ENCODE measurements at regions not wholly inside any gene's neighbourhood (a gene's known extent, or its start where the extent isn't known, plus 50 kb on each side); places are given as distances from the start of the nearest gene placed in this dataset.

- H3K4me3 ChIP-seq (replicated peaks; ENCODE audit: low read depth, low read length), result no peak overlapping the region
- TF ChIP-seq CTCF (IDR thresholded peaks at IDR 0.05; ENCODE audit: low read length, missing control alignments), result no peak
- DNase-seq (ENCODE audit: low read depth), result no peak
Measured at GRCh38 chr11:103547691-103548090, 438.5 kb downstream of the DYNC2H1 start.

DNA sequence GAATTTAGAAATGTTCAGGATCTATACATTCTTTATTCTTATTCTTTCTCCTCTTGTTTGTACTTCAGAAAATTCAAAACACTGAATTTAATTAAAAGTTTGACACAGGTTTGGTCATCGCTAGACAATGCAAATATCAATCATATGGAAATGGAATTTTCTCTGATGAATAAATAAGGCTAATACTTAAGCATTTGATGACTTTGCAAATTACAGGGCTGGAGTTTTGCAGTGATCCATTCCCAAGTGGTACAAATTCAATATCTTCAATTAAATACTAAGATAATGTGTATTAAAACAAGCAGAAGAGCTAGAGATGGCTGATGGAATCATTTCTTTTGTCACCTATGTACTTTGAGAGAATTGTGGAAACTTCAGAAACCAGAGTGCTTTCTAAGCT lies 439.6 kb downstream of the DYNC2H1 start:
- DNase-seq (ENCODE audit: low read depth), result no peak
- TF ChIP-seq CTCF (IDR thresholded peaks at IDR 0.05; ENCODE audit: low read length, missing control alignments), result no peak
- H3K4me3 ChIP-seq (replicated peaks; ENCODE audit: low read depth, low read length), result no peak overlapping the region

- DNase-seq (ENCODE audit: low read depth), result no peak
- H3K4me3 ChIP-seq (replicated peaks; ENCODE audit: low read depth, low read length), result no peak overlapping the region
- no peak for TF ChIP-seq CTCF (IDR thresholded peaks at IDR 0.05; ENCODE audit: low read length, missing control alignments)
Measured at GRCh38 chr11:103550811-103551210, 441.6 kb downstream of the DYNC2H1 start.

DNA sequence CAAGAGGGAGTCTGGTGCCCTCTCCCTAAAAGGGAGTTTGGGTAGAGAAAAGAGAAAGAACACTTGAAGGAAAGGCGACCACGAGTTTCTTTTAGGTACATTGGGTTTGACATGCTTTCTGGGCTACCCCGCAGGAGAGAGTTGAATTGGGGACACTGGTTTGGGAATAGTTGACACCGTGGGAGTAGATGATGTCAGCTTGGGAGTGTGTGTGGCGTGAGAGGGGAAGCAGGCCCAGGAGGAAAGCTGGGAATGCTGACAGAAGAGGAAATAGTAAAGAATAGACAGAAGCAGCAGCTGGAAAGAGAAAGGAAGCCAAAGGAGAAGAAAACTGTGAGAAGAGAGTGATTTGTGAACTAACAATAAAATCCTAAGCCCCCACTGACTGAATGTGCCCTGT lies 442.9 kb downstream of the DYNC2H1 start:
- no peak overlapping the region for H3K4me3 ChIP-seq (replicated peaks; ENCODE audit: low read depth, low read length)
- peak; percentile 40 for DNase-seq (ENCODE audit: low read depth)
- TF ChIP-seq CTCF (IDR thresholded peaks at IDR 0.05; ENCODE audit: low read length, missing control alignments), result no peak

- DNase-seq (ENCODE audit: low read depth), result no peak
- TF ChIP-seq CTCF (IDR thresholded peaks at IDR 0.05; ENCODE audit: low read length, missing control alignments), result no peak
- H3K4me3 ChIP-seq (replicated peaks; ENCODE audit: low read depth, low read length), result no peak overlapping the region
Measured at GRCh38 chr11:103556171-103556570, 446.9 kb downstream of the DYNC2H1 start.

- no peak for TF ChIP-seq CTCF (IDR thresholded peaks at IDR 0.05; ENCODE audit: low read length, missing control alignments)
- H3K4me3 ChIP-seq (replicated peaks; ENCODE audit: low read depth, low read length), result no peak overlapping the region
- DNase-seq (ENCODE audit: low read depth), result no peak
Measured at GRCh38 chr11:103566116-103566515, 456.9 kb downstream of the DYNC2H1 start.

GRCh38 chr11:103581760-103582159 lies 454.7 kb upstream of the DDI1 start:
- no peak overlapping the region for H3K4me3 ChIP-seq (replicated peaks; ENCODE audit: low read depth, low read length)
- DNase-seq (ENCODE audit: low read depth), result no peak
- no peak for TF ChIP-seq CTCF (IDR thresholded peaks at IDR 0.05; ENCODE audit: low read length, missing control alignments)
